Heart left ventricle (tissue), 13 donors: ENCODE measurements at regions not wholly inside any gene's neighbourhood (a gene's known extent, or its start where the extent isn't known, plus 50 kb on each side); places are given as distances from the start of the nearest gene placed in this dataset.

Experiments used
- POLR2A ChIP-seq, 2 donors: fragments of 450-650 bp; IDR thresholded peaks; one replicate each; pipeline ENCODE4 v1.6.1; 2017; ENCODE audit warnings: antibody characterized with exemption in 2 of 2, mild to moderate bottlenecking in 2 of 2, moderate library complexity in 2 of 2
- TF ChIP-seq, protein P1 (sequence below), 12 donors: fragments of 200-600 bp; sonication (generic) in 4 of 12; IDR thresholded peaks; one replicate each; pipeline versions ENCODE4 v1.5.0 to v1.8.0; 2018 to 2022; ENCODE audit warnings: antibody characterized with exemption in 12 of 12, mild to moderate bottlenecking in 5 of 12
- donor health status: ischemic (EF 13 %, LVEDD 7.1; RV severe dilation, severe dysfunction).
- donor health status: DM: no; HTN: yes; CAD: no.
- donor health status: DM: no; HTN: no; CAD: no.
- donor health status: ischemic (EF 25% LVEDD 6.9; RV normal size, moderate dysfunction).
- donor health status: ischemic (EF 25% LVEDD 5.7; RV mildly dilated, moderate dysfunction).
- donor health status: ischemic (EF 35%, LVEDD 5.7; RV mildly dilated, moderate dysfunction).
- donor health status: nonischemic (EF 11% LVEDD 7.7; RV severe dilation, severe dysfunction).
- donor health status: DM: yes; HTN: yes; CAD: no.
- donor health status: PGD.
- donor health status: ischemic (EF 29% LVEDD 5.4; RV normal size, mild dysfunction).
- donor health status: nonischemic (EF 23%, LVEDD 6.1; RV moderate dilation, normal function).

DNA sequence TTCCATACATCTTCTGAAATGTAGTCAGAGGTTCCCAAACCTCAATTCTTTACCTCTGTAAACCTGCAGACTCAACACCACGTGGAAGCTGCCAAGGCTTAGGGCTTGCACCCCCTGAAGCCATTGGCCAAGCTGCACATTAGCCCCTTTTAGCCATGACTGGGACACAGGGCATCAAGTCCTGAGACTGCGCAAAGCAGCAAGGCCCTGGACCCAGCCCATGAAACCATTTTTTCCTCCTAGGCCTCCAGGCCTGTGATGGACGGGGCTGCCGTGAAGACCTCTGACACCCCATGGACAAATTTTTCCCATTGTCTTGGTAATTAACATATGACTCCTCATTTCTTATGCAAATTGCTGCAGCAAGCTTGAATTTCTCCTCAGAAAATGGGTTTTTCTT lies 727.8 kb downstream of the C6orf118 start:
- TF ChIP-seq, protein P1, sequence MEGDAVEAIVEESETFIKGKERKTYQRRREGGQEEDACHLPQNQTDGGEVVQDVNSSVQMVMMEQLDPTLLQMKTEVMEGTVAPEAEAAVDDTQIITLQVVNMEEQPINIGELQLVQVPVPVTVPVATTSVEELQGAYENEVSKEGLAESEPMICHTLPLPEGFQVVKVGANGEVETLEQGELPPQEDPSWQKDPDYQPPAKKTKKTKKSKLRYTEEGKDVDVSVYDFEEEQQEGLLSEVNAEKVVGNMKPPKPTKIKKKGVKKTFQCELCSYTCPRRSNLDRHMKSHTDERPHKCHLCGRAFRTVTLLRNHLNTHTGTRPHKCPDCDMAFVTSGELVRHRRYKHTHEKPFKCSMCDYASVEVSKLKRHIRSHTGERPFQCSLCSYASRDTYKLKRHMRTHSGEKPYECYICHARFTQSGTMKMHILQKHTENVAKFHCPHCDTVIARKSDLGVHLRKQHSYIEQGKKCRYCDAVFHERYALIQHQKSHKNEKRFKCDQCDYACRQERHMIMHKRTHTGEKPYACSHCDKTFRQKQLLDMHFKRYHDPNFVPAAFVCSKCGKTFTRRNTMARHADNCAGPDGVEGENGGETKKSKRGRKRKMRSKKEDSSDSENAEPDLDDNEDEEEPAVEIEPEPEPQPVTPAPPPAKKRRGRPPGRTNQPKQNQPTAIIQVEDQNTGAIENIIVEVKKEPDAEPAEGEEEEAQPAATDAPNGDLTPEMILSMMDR (IDR thresholded peaks at IDR 0.05): no peak
- TF ChIP-seq POLR2A (IDR thresholded peaks at IDR 0.05): no peak
